GM12878 (cell line): ENCODE measurements at regions not wholly inside any gene's neighbourhood (a gene's known extent, or its start where the extent isn't known, plus 50 kb on each side); places are given as distances from the start of the nearest gene placed in this dataset.

ENCODE experiments used
- ATAC-seq: fragments of 200-7000 bp; cut with Tn5 transposase; 3 replicates; pipeline ENCODE4 v1.9.1; 2020; ENCODE audit warnings: mild to moderate bottlenecking, moderate library complexity
- BruUV-seq: library from RNA; stranded (reverse); fragments of 400-500 nt; replicated peaks from 2 replicates; lab custom pipeline; 2021; lab: Mats Ljungman, UMichigan
- CTCF ChIA-PET: fragments of 300-600 bp; sonication (Branson Sonifier 250); formaldehyde crosslinking; extraction: SDS; loops from one replicate; lab custom pipeline; 2021; ENCODE audit warnings: inconsistent platforms; lab: Yijun Ruan, JAX
- POLR2A ChIA-PET: fragments of 350-600 bp; formaldehyde crosslinking; extraction: SDS; loops from one replicate; lab custom pipeline; 2021; ENCODE audit warnings: inconsistent platforms; lab: Charles Lee
- RAD21 ChIA-PET: fragments of 300-600 bp; sonication (Branson Sonifier 250); formaldehyde crosslinking; loops from one replicate; lab custom pipeline; 2023; ENCODE audit warnings: antibody characterized with exemption; ENCODE audit not compliant: unreplicated experiment; lab: Charles Lee
- SMC1A ChIA-PET: fragments of 300-600 bp; sonication (Branson Sonifier 250); formaldehyde crosslinking; loops from one replicate; lab custom pipeline; 2023; ENCODE audit not compliant: unreplicated experiment, uncharacterized antibody; lab: Charles Lee
- DNase-seq: peaks from one replicate; pipeline ENCODE4 v3.0.0-alpha.2; 2011; ENCODE audit warnings: low read depth, low spot score
- FAIRE-seq: peaks from 3 replicates; lab custom pipeline; 2011; peaks lifted over from hg19 to GRCh38; lab: Jason Lieb, UNC
- H2AFZ ChIP-seq: 2 replicates; pipeline ENCODE4 v1.6.0; 2011; ENCODE audit warnings: low read depth, low read length, control low read depth; ENCODE audit not compliant: control insufficient read depth
- H3K27ac ChIP-seq: 2 replicates; pipeline ENCODE4 v1.5.1; 2011; ENCODE audit warnings: control low read depth; ENCODE audit not compliant: control insufficient read depth, insufficient read depth
- H3K27me3 ChIP-seq, 2 experiments: replicated peaks in 1 of 2; 2 replicates each; pipeline versions ENCODE4 v1.6.0 to v1.6.1; 2011; ENCODE audit warnings: low read length in 1 of 2; ENCODE audit not compliant: control insufficient read depth in 2 of 2, insufficient read depth in 2 of 2
- H3K36me3 ChIP-seq, 2 experiments: 2 replicates each; pipeline ENCODE4 v1.5.1; 2011; ENCODE audit warnings: low read length in 1 of 2; ENCODE audit not compliant: control insufficient read depth in 2 of 2, insufficient read depth in 2 of 2
- H3K4me1 ChIP-seq: 2 replicates; pipeline ENCODE4 v1.6.1; 2011; ENCODE audit warnings: mild to moderate bottlenecking, low read length, moderate library complexity, mixed read lengths; ENCODE audit not compliant: control insufficient read depth, insufficient read depth
- H3K4me2 ChIP-seq: 2 replicates; pipeline ENCODE4 v1.6.0; 2011; ENCODE audit warnings: control low read depth; ENCODE audit not compliant: control insufficient read depth, insufficient read depth
- H3K4me3 ChIP-seq: fragments of 200-600 bp; sonication (generic); 2 replicates; pipeline ENCODE4 v1.5.1; 2016
- H3K79me2 ChIP-seq: 2 replicates; pipeline ENCODE4 v1.6.0; 2011; ENCODE audit warnings: low read length; ENCODE audit not compliant: control insufficient read depth, insufficient read depth
- H3K9ac ChIP-seq: 2 replicates; pipeline ENCODE4 v1.8.0; 2011; ENCODE audit warnings: low read length, control low read depth, mixed read lengths; ENCODE audit not compliant: control insufficient read depth, insufficient read depth
- H3K9me3 ChIP-seq: replicated peaks from 3 replicates; pipeline ENCODE4 v1.5.1; 2011; ENCODE audit warnings: mild to moderate bottlenecking, low read length; ENCODE audit not compliant: control insufficient read depth, insufficient read depth
- H4K20me1 ChIP-seq: 2 replicates; pipeline ENCODE4 v1.6.0; 2011; ENCODE audit not compliant: control insufficient read depth, insufficient read depth
- BCL3 ChIP-seq: IDR thresholded peaks from 2 replicates; pipeline ENCODE4 v1.6.1; 2011; ENCODE audit warnings: borderline replicate concordance, low read depth, mild to moderate bottlenecking, moderate library complexity, low read length; ENCODE audit not compliant: insufficient read depth, poor library complexity, severe bottlenecking
- BHLHE40 ChIP-seq, 2 experiments: fragments of 450-650 bp in 1 of 2; IDR thresholded peaks; 2 replicates each; pipeline ENCODE4 v1.6.1; 2011 to 2017; ENCODE audit warnings: low read depth in 2 of 2, borderline replicate concordance in 1 of 2, improper control_type of control experiment in 1 of 2, low read length in 1 of 2, mild to moderate bottlenecking in 1 of 2
- CHD1 ChIP-seq: IDR thresholded peaks from 2 replicates; pipeline ENCODE4 v1.6.1; 2012; ENCODE audit warnings: low read depth, low read length, improper control_type of control experiment
- CREM ChIP-seq: IDR thresholded peaks from 2 replicates; pipeline ENCODE4 v1.6.1; 2014; ENCODE audit warnings: antibody characterized with exemption, low read depth
- DPF2 ChIP-seq: fragments of 450-650 bp; IDR thresholded peaks from 2 replicates; pipeline ENCODE4 v1.6.1; 2017; ENCODE audit warnings: mild to moderate bottlenecking
- E2F8 ChIP-seq: fragments of 450-650 bp; IDR thresholded peaks from 2 replicates; pipeline ENCODE4 v1.6.1; 2018; ENCODE audit warnings: mild to moderate bottlenecking, low read depth, moderate library complexity; ENCODE audit not compliant: partially characterized antibody
- ETV6 ChIP-seq, 2 experiments: fragments of 450-650 bp in 1 of 2; IDR thresholded peaks in 1 of 2; conservative IDR thresholded peaks in 1 of 2; 2 replicates each; pipeline ENCODE4 v1.6.1; 2014; ENCODE audit warnings: antibody characterized with exemption in 1 of 2, borderline replicate concordance in 1 of 2, low read depth in 1 of 2, mild to moderate bottlenecking in 1 of 2, moderate library complexity in 1 of 2
- FOXM1 ChIP-seq: IDR thresholded peaks from 2 replicates; pipeline ENCODE4 v1.6.1; 2012; ENCODE audit warnings: low read depth, mild to moderate bottlenecking, inconsistent platforms, low read length, moderate library complexity
- IRF5 ChIP-seq: fragments of 450-650 bp; IDR thresholded peaks from 2 replicates; pipeline ENCODE4 v1.6.1; 2017; ENCODE audit warnings: borderline replicate concordance
- NFYB ChIP-seq: IDR thresholded peaks from 2 replicates; pipeline ENCODE4 v1.6.1; 2011; ENCODE audit warnings: low read depth, mild to moderate bottlenecking, low read length, improper control_type of control experiment, moderate library complexity; ENCODE audit not compliant: insufficient read depth
- NR2F1 ChIP-seq: fragments of 450-650 bp; conservative IDR thresholded peaks from 2 replicates; pipeline ENCODE4 v1.6.1; 2017; ENCODE audit warnings: mild to moderate bottlenecking
- PAX8 ChIP-seq: fragments of 450-650 bp; IDR thresholded peaks from 2 replicates; pipeline ENCODE4 v1.6.1; 2017; ENCODE audit warnings: mild to moderate bottlenecking, moderate library complexity
- RELB ChIP-seq: fragments of 450-650 bp; IDR thresholded peaks from 2 replicates; pipeline ENCODE4 v1.6.1; 2017; ENCODE audit warnings: low read depth, mild to moderate bottlenecking, moderate library complexity
- SMC3 ChIP-seq: IDR thresholded peaks from 2 replicates; pipeline ENCODE4 v1.6.1; 2011; ENCODE audit warnings: low read length, improper control_type of control experiment, borderline replicate concordance
- WGBS: methylation state at CpG from one replicate; pipeline ENCODE4 v1.1.6; 2016; ENCODE audit warnings: low lambda C conversion rate; ENCODE audit not compliant: insufficient replicate concordance, insufficient coverage; ENCODE audit errors: missing lambda C conversion rate; 5-methylcytosine and 5-hydroxymethylcytosine counted together
- in situ Hi-C: fragments of 300-500 bp; cut with MboI; formaldehyde crosslinking; loops from 9 replicates; pipeline ENCODE4 v1.14.3; 2018; ENCODE audit warnings: mixed read lengths
- intact Hi-C: fragments of 100-400 bp; cut with micrococcal nuclease; formaldehyde crosslinking; loops from one replicate; pipeline ENCODE4 v1.14.2; 2022; ENCODE audit not compliant: unreplicated experiment

DNA sequence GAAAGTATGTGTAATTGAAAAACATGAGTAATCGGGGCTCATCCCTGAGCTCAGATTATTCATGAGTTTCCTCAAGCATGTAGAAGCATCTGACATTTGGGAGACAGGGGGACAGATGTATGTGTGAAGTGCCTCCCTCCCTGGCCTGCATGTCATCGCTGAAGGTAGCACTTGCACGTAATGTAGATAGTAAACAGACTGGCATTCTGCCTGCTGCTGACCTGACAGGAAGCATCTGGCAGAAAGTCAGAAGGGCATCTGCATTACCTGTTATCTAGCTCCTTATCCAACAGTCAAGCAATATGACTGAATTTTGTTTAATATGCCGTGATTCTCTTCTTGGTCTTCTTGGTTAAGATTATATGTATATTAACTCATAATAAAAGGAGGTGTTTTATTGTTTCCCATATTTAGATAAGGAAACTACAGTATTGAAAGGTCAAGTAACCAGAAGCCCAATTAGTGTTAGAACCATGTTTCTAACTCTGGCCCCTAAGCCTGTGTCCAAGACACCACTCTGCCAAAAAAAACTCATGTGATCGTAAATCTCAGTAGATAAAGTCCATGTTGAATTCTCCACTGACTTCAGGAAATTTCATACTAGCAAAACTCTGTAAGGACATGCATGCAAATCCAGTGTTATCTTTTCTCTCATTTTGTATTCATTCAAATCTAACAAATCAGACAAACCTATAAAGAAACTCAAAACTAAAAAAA, 918.1 kb upstream of the MBL2 start:
- in situ Hi-C loops = no loop called here

More for the DNA sequence above, 918.1 kb upstream of the MBL2 start:
- Histone ChIP-seq H3K4me2 (no peak overlapping the region), H2AFZ (no peak overlapping the region), H3K79me2 (no peaks in the 10 kb centered on the region), H3K27ac (no peak overlapping the region), H3K27me3 (no peaks in the 10 kb centered on the region), H3K4me1 (no peaks in the 10 kb centered on the region), H3K4me3 (no peak overlapping the region)
- SMC1A ChIA-PET = no interaction called here
- no TSS peak for BruUV-seq
- RAD21 ChIA-PET = no interaction called here
- intact Hi-C loops = no loop called here
- no peak for FAIRE-seq
- CTCF ChIA-PET = interaction anchor here (1.4 kb wide), 1 partner anchor 739 kb away, joined by 3 read pairs; no protein-coding TSS in a partner anchor
- DNase-seq = no peak
- TF ChIP-seq DPF2 (no peak), BCL3 (no peak), NR2F1 (no peak), RELB (no peak), BHLHE40 (IDR thresholded peaks at IDR 0.05; ENCODE audit: borderline replicate concordance in 1 of 2, low read depth in 2 of 2, low read length in 1 of 2) (no peak), ETV6 (conservative IDR thresholded peaks at IDR 0.05 in 1 of 2, IDR thresholded peaks at IDR 0.05 in 1 of 2; ENCODE audit: borderline replicate concordance in 1 of 2, low read depth in 1 of 2) (no peak), CHD1 (no peak), CREM (no peak), FOXM1 (no peak), IRF5 (no peak), NFYB (no peak), PAX8 (no peak), E2F8 (no peak), SMC3 (no peak)
- TF ChIP-seq, all 136 proteins: peak for 0
- Histone ChIP-seq H4K20me1 (no peaks in the 10 kb centered on the region), H3K9ac (no peak overlapping the region), H3K9me3 (no peaks in the 10 kb centered on the region), H3K36me3 (no peaks in the 10 kb centered on the region)
- no peak for ATAC-seq
- 11% methylated on average over 5 of the region's 5 CpGs for WGBS
- POLR2A ChIA-PET = no interaction called here
